ENCODE measurements at regions not wholly inside any gene's neighbourhood (a gene's known extent, or its start where the extent isn't known, plus 50 kb on each side); places are given as distances from the start of the nearest gene placed in this dataset.

DNA sequence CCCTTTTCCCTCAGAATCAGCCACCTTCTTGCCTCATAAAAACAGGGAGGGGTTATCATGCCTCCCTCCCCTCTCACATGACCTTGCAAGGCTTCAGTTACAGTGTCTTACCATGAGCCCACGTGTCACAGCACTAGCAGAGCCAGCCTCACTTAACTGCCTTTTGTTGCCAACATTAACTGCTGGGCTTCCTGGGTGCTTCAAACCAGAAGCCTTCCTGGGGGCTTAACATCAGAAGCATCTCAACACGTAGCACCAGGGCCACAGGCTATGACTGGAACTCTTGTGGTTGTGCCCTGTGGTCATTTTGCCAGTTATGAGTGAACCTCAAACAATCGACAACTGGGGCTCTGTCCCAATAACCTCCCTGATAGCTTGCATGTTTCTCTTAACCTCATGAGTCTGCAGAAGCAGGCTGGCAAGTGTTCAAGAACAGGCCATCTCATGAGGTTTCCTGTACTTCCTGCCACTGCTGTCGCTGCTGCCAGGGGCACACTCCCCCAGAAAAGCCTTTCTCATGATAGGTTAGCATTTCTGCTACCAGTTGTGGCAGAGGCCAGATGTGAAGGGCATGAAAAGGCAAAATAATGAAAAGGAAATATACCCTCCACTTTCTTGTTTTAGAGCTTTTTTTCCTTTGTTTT, 132.2 kb downstream of the GLUL start (continued):
- no peak for TF ChIP-seq ATF1 (CRISPR knock-in tag; IDR thresholded peaks at IDR 0.05)
- TF ChIP-seq ATF1 (tag; IDR thresholded peaks at IDR 0.05) = peak; percentile 75
- TF ChIP-seq NFYB (IDR thresholded peaks at IDR 0.05; ENCODE audit: extremely low read depth, insufficient read length) = no peak
- no peak for TF ChIP-seq ZNF830 (CRISPR knock-in tag; IDR thresholded peaks at IDR 0.05)
- TF ChIP-seq KHSRP (IDR thresholded peaks at IDR 0.05) = no peak
- TF ChIP-seq RBBP5 (IDR thresholded peaks at IDR 0.05; ENCODE audit: borderline replicate concordance, insufficient read depth, low read length, poor library complexity, severe bottlenecking) = peak; percentile 26
- TF ChIP-seq MTF1 (CRISPR knock-in tag; IDR thresholded peaks at IDR 0.05; ENCODE audit: borderline replicate concordance) = no peak; the same call in 1 of the 2 replicates
- TF ChIP-seq, protein P1, sequence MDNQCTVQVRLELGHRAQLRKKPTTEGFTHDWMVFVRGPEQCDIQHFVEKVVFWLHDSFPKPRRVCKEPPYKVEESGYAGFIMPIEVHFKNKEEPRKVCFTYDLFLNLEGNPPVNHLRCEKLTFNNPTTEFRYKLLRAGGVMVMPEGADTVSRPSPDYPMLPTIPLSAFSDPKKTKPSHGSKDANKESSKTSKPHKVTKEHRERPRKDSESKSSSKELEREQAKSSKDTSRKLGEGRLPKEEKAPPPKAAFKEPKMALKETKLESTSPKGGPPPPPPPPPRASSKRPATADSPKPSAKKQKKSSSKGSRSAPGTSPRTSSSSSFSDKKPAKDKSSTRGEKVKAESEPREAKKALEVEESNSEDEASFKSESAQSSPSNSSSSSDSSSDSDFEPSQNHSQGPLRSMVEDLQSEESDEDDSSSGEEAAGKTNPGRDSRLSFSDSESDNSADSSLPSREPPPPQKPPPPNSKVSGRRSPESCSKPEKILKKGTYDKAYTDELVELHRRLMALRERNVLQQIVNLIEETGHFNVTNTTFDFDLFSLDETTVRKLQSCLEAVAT (IDR thresholded peaks at IDR 0.05) = no peak
- TF ChIP-seq PHB (CRISPR knock-in tag; IDR thresholded peaks at IDR 0.05) = no peak
- no peak for TF ChIP-seq NR1H2 (CRISPR knock-in tag; IDR thresholded peaks at IDR 0.05)
- TF ChIP-seq IRF2 (CRISPR knock-in tag; IDR thresholded peaks at IDR 0.05) = no peak
- TF ChIP-seq ZNF224 (CRISPR knock-in tag; IDR thresholded peaks at IDR 0.05) = no peak
- TF ChIP-seq ZNF699 (CRISPR knock-in tag; IDR thresholded peaks at IDR 0.05; ENCODE audit: insufficient replicate concordance) = no peak
- TF ChIP-seq, protein P2, sequence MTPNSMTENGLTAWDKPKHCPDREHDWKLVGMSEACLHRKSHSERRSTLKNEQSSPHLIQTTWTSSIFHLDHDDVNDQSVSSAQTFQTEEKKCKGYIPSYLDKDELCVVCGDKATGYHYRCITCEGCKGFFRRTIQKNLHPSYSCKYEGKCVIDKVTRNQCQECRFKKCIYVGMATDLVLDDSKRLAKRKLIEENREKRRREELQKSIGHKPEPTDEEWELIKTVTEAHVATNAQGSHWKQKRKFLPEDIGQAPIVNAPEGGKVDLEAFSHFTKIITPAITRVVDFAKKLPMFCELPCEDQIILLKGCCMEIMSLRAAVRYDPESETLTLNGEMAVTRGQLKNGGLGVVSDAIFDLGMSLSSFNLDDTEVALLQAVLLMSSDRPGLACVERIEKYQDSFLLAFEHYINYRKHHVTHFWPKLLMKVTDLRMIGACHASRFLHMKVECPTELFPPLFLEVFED (CRISPR knock-in tag; conservative IDR thresholded peaks at IDR 0.05) = peak; percentile 76
- no peak for TF ChIP-seq TCF7 (IDR thresholded peaks at IDR 0.05; ENCODE audit: borderline replicate concordance)
- TF ChIP-seq, protein P3, sequence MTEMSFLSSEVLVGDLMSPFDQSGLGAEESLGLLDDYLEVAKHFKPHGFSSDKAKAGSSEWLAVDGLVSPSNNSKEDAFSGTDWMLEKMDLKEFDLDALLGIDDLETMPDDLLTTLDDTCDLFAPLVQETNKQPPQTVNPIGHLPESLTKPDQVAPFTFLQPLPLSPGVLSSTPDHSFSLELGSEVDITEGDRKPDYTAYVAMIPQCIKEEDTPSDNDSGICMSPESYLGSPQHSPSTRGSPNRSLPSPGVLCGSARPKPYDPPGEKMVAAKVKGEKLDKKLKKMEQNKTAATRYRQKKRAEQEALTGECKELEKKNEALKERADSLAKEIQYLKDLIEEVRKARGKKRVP (CRISPR knock-in tag; IDR thresholded peaks at IDR 0.05) = peak; percentile 76
- TF ChIP-seq, protein P4, sequence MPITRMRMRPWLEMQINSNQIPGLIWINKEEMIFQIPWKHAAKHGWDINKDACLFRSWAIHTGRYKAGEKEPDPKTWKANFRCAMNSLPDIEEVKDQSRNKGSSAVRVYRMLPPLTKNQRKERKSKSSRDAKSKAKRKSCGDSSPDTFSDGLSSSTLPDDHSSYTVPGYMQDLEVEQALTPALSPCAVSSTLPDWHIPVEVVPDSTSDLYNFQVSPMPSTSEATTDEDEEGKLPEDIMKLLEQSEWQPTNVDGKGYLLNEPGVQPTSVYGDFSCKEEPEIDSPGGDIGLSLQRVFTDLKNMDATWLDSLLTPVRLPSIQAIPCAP (CRISPR knock-in tag; IDR thresholded peaks at IDR 0.05; ENCODE audit: borderline replicate concordance) = no peak
- TF ChIP-seq FOSL1 (tag; conservative IDR thresholded peaks at IDR 0.05) = 0 out of 2 replicates have a peak, but pooled peaks have one; percentile 25
- no peak for TF ChIP-seq BRD4 (IDR thresholded peaks at IDR 0.05)
- TF ChIP-seq PURB (CRISPR knock-in tag; IDR thresholded peaks at IDR 0.05; ENCODE audit: low read depth) = no peak
- TF ChIP-seq, protein P5, sequence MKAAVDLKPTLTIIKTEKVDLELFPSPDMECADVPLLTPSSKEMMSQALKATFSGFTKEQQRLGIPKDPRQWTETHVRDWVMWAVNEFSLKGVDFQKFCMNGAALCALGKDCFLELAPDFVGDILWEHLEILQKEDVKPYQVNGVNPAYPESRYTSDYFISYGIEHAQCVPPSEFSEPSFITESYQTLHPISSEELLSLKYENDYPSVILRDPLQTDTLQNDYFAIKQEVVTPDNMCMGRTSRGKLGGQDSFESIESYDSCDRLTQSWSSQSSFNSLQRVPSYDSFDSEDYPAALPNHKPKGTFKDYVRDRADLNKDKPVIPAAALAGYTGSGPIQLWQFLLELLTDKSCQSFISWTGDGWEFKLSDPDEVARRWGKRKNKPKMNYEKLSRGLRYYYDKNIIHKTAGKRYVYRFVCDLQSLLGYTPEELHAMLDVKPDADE (conservative IDR thresholded peaks at IDR 0.05; ENCODE audit: control insufficient read depth, low read depth, low read length) = no peak
- TF ChIP-seq TEAD1 (CRISPR knock-in tag; IDR thresholded peaks at IDR 0.05) = peak in 1 of 2 experiments; percentile 65; a peak in 2 of 4 replicates
- TF ChIP-seq, protein P6, sequence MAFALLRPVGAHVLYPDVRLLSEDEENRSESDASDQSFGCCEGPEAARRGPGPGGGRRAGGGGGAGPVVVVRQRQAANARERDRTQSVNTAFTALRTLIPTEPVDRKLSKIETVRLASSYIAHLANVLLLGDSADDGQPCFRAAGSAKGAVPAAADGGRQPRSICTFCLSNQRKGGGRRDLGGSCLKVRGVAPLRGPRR (CRISPR knock-in tag; IDR thresholded peaks at IDR 0.05) = peak; percentile 61; the same call in 1 of the 2 replicates
- no peak for TF ChIP-seq HLTF (IDR thresholded peaks at IDR 0.05)

Measured in K562 (cell line).